Upper lobe of right lung (tissue), 1 donor: ENCODE measurements at regions not wholly inside any gene's neighbourhood (a gene's known extent, or its start where the extent isn't known, plus 50 kb on each side); places are given as distances from the start of the nearest gene placed in this dataset.

Experiments used
- ATAC-seq: fragments of 200-7000 bp; cut with Tn5 transposase; one replicate; pipeline ENCODE4 v1.9.1; 2020; ENCODE audit warnings: mild to moderate bottlenecking, moderate library complexity
- DNase-seq: peaks from one replicate; pipeline ENCODE4 v3.0.0-alpha.2; 2020
- H3K27ac ChIP-seq: fragments of 200-600 bp; one replicate; pipeline ENCODE4 v1.8.0; 2022
- H3K27me3 ChIP-seq: fragments of 200-600 bp; one replicate; pipeline ENCODE4 v1.8.0; 2022; ENCODE audit warnings: mild to moderate bottlenecking
- H3K36me3 ChIP-seq: fragments of 200-600 bp; one replicate; pipeline ENCODE4 v1.8.0; 2022
- H3K4me1 ChIP-seq: fragments of 200-600 bp; one replicate; pipeline ENCODE4 v1.8.0; 2022
- H3K4me3 ChIP-seq: fragments of 200-600 bp; one replicate; pipeline ENCODE4 v1.8.0; 2022; ENCODE audit warnings: mild to moderate bottlenecking
- H3K9me3 ChIP-seq: fragments of 200-600 bp; one replicate; pipeline ENCODE4 v1.8.0; 2022
- CTCF ChIP-seq: fragments of 200-600 bp; IDR thresholded peaks from one replicate; pipeline ENCODE4 v1.8.0; 2022; ENCODE audit warnings: antibody characterized with exemption
- intact Hi-C: fragments of 100-400 bp; cut with DNase I; formaldehyde crosslinking; loops from one replicate; pipeline ENCODE4 v1.11.0; 2022
- donor health status: DM: no; HTN: yes; CAD: no; lungs with severe emphysema.

GRCh38 chr15:96849271-96849900 lies 518.9 kb downstream of the NR2F2 start:
- intact Hi-C loops = no loop called here
- Histone ChIP-seq H3K36me3 (no peaks in the 10 kb centered on the region), H3K4me3 (no peak overlapping the region), H3K4me1 (no peaks in the 10 kb centered on the region), H3K9me3 (no peaks in the 10 kb centered on the region), H3K27me3 (peaks cover 8% of the 10 kb centered on the region), H3K27ac (no peak overlapping the region)
- TF ChIP-seq CTCF = no peak
- DNase-seq (no peak), ATAC-seq (no peak)

- DNase-seq (no peak), ATAC-seq (no peak)
- no peak for TF ChIP-seq CTCF
- H3K27me3 ChIP-seq = peaks cover 8% of the 10 kb centered on the region
- no peak overlapping the region for H3K4me3 ChIP-seq
- no peak overlapping the region for H3K27ac ChIP-seq
- no peaks in the 10 kb centered on the region for H3K9me3 ChIP-seq
- intact Hi-C loops = no loop called here
- no peaks in the 10 kb centered on the region for H3K36me3 ChIP-seq
- H3K4me1 ChIP-seq = no peaks in the 10 kb centered on the region
Measured at GRCh38 chr15:96851613-96852012, 521.1 kb downstream of the NR2F2 start.

GRCh38 chr15:96858694-96859093 lies 528.2 kb downstream of the NR2F2 start:
- no peaks in the 10 kb centered on the region for H3K36me3 ChIP-seq
- intact Hi-C loops = no loop called here

GRCh38 chr15:96860741-96861140 lies 530.2 kb downstream of the NR2F2 start:
- TF ChIP-seq CTCF = no peak
- intact Hi-C loops = no loop called here
- DNase-seq (no peak), ATAC-seq (no peak)
- Histone ChIP-seq H3K36me3 (no peaks in the 10 kb centered on the region), H3K9me3 (no peaks in the 10 kb centered on the region), H3K4me3 (no peak overlapping the region), H3K4me1 (no peaks in the 10 kb centered on the region), H3K27me3 (no peaks in the 10 kb centered on the region), H3K27ac (no peak overlapping the region)

More at GRCh38 chr15:96858694-96859093, 528.2 kb downstream of the NR2F2 start:
- ATAC-seq (no peak), DNase-seq (no peak)
- H3K4me1 ChIP-seq = no peaks in the 10 kb centered on the region
- H3K4me3 ChIP-seq = no peak overlapping the region
- TF ChIP-seq CTCF = no peak
- H3K27me3 ChIP-seq = no peaks in the 10 kb centered on the region
- no peak overlapping the region for H3K27ac ChIP-seq
- H3K9me3 ChIP-seq = no peaks in the 10 kb centered on the region

GRCh38 chr15:96867992-96868391 lies 537.5 kb downstream of the NR2F2 start:
- no peak for TF ChIP-seq CTCF
- intact Hi-C loops = no loop called here
- ATAC-seq = no peak
- no peak for DNase-seq
- Histone ChIP-seq H3K27me3 (peaks cover 4% of the 10 kb centered on the region), H3K9me3 (no peaks in the 10 kb centered on the region), H3K4me3 (no peak overlapping the region), H3K36me3 (no peaks in the 10 kb centered on the region), H3K27ac (no peak overlapping the region), H3K4me1 (no peaks in the 10 kb centered on the region)

GRCh38 chr15:96869122-96869521 lies 538.6 kb downstream of the NR2F2 start:
- ATAC-seq = no peak
- no peak overlapping the region for H3K4me3 ChIP-seq
- H3K9me3 ChIP-seq = no peaks in the 10 kb centered on the region
- no peak for TF ChIP-seq CTCF
- no peaks in the 10 kb centered on the region for H3K4me1 ChIP-seq
- peaks cover 4% of the 10 kb centered on the region for H3K27me3 ChIP-seq
- no peak for DNase-seq
- H3K27ac ChIP-seq = no peak overlapping the region
- no peaks in the 10 kb centered on the region for H3K36me3 ChIP-seq
- intact Hi-C loops = no loop called here
